ENCODE measurements at regions not wholly inside any gene's neighbourhood (a gene's known extent, or its start where the extent isn't known, plus 50 kb on each side); places are given as distances from the start of the nearest gene placed in this dataset.

DNA sequence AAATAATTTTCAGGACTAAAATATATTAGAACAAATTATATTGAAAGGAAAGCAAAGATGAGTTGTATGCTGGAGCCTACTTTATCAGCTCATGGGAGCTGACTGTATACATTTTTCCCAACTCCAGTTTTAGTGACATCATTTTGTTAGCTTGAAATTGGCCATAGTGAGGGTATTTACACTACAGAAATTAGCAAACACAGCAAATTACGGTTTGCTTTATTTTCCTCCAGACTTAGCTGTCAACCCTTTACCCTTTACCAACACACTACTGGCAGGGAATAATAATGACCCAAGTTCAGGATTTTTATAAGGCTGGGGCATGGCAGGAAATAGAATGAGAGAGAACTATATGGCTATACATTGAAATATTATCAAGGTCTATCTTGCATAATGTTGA lies 120.3 kb upstream of the PRSS1 start:
- TF ChIP-seq, protein P1, sequence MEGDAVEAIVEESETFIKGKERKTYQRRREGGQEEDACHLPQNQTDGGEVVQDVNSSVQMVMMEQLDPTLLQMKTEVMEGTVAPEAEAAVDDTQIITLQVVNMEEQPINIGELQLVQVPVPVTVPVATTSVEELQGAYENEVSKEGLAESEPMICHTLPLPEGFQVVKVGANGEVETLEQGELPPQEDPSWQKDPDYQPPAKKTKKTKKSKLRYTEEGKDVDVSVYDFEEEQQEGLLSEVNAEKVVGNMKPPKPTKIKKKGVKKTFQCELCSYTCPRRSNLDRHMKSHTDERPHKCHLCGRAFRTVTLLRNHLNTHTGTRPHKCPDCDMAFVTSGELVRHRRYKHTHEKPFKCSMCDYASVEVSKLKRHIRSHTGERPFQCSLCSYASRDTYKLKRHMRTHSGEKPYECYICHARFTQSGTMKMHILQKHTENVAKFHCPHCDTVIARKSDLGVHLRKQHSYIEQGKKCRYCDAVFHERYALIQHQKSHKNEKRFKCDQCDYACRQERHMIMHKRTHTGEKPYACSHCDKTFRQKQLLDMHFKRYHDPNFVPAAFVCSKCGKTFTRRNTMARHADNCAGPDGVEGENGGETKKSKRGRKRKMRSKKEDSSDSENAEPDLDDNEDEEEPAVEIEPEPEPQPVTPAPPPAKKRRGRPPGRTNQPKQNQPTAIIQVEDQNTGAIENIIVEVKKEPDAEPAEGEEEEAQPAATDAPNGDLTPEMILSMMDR (IDR thresholded peaks at IDR 0.05), result no peak
- no peak for TF ChIP-seq POLR2A (IDR thresholded peaks at IDR 0.05)

Measured in testis (tissue), 2 donors.